Hindlimb muscle (tissue), 1 donor: ENCODE measurements at regions not wholly inside any gene's neighbourhood (a gene's known extent, or its start where the extent isn't known, plus 50 kb on each side); places are given as distances from the start of the nearest gene placed in this dataset.
"Not testable (repeated sequence)": the region's sequence is repeated elsewhere in the genome, so short reads cannot be mapped to it uniquely, and the experiment has no call there.

ENCODE experiments used
- DNase-seq: peaks from one replicate; pipeline ENCODE4 v3.0.0-alpha.2; 2013

DNA sequence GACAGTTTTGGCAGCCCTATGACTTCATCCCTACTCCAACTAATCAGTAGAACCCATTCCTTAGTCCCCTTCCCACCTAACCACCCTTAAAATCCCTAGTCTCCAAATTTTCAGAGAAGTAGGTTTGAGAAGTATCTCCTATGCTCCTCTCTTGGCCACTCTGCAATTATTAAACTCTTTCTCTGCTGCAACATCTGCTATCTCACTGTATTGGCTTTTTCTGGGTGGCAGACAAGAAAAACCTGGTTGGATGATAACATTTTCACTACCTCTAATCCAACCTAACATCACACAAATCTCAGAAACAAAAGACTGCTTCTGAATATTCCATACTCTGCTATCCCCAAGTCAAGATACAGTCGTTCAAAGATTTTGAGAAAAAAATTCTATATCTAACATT lies 542.4 kb upstream of the SOX9 start:
- DNase-seq = no peak

- DNase-seq = no peak
Observed at GRCh38 chr17:71580220-71580619, 540.6 kb upstream of the SOX9 start.

GRCh38 chr17:71585540-71585939 lies 535.3 kb upstream of the SOX9 start:
- no peak for DNase-seq

DNA sequence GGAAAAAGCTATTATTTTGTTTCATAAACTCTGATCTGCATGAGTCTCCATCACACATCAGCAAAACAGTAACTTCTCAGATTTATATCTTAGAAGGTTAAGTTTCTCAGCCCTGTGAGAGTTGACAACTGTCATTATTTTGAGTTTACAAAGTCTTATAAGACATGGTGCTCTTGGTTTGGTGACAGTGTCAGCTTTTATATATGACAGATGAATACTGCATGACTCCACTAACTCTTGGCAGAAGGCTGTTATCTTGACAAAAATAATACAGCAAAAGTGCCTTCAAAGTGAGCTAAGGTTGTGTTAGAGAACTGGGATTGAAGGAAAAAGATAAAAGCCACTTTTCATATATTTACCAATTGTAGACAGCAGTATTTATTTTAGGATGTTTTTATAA lies 528.4 kb upstream of the SOX9 start:
- no peak for DNase-seq

DNA sequence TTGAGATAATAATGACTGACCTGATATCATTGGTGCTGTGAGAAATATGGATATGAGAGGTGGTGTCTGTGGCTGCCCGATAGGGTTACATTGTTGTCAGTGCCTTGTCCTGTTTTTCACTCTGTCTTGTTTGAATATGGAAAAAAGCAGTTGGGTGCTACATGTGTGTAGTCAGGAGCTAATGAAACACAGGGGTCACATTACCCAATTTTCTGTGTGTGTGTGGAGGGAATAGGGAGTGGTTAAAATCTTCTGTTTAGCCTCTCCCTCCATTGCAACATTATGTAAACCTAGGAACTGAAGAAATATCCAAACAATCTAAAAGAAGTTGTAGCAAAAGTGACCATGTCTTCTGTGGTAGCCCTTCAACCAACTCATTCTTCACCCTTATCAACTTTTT lies 527.7 kb upstream of the SOX9 start:
- no peak for DNase-seq

DNA sequence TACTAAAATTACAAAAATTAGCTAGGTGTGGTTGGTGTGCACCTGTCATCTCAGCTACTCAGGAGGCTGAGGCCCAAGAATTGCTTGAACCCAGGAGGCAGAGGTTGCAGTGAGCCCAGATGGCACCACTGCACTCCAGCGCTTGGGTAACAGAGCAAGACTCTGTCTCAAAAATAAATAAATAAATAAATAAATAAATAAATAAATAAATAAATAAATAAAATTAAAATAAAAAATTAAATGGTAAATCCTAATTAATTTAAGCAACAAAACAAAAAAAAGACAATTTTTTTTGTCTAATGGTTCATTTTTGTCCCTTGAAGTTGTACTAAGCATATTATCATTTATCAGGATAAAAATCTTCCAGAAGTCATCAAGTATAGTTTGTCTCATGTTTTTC lies 521.2 kb upstream of the SOX9 start:
- DNase-seq = not testable (repeated sequence)

GRCh38 chr17:71600137-71600789 lies 520.6 kb upstream of the SOX9 start:
- no peak for DNase-seq

- no peak for DNase-seq
Observed at GRCh38 chr17:71601894-71602504, 518.8 kb upstream of the SOX9 start.

DNA sequence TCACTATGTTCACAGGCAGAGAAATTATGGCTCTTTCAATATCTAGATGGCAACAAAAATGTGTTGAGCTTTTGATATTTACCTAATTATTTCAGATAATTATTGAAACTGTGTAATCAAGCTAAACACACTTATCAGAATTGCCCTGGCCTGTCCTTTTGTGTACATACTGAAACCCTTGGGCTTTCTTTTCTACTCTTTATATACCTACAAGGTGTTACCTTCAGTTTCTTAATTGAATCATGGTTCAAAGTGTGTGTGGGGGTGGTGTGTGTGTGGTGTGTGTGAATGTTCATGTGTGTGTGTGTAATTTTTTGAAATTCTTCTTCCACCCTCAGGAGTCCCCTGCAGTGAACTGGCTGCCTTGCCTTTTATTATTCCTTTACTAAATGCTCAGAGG lies 506.8 kb upstream of the SOX9 start:
- DNase-seq = no peak

- no peak for DNase-seq
Observed at GRCh38 chr17:71615820-71616219, 505.0 kb upstream of the SOX9 start.

GRCh38 chr17:71617767-71618166 lies 503.1 kb upstream of the SOX9 start:
- DNase-seq = not testable (repeated sequence)

DNA sequence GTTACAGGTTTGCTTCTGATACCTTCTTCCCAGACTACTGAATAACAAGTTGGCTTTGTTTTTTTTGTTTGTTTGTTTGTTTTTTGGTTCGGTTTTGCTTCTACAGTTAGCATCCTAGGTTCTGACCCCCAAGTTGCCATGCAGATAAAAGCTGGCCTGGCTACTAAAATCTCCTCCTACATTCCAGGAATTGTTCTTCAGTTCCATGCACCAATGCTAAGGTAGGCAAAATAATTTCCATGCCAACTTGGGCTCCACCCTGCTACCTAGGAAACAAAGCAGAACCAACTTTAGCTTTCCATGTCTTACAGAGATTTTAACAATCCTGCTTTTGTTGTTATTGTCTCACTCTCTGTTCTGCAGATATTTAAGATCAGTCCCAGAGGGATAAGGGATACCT lies 495.5 kb upstream of the SOX9 start:
- DNase-seq = no peak

- no peak for DNase-seq
Observed at GRCh38 chr17:71628306-71628705, 492.5 kb upstream of the SOX9 start.

DNA sequence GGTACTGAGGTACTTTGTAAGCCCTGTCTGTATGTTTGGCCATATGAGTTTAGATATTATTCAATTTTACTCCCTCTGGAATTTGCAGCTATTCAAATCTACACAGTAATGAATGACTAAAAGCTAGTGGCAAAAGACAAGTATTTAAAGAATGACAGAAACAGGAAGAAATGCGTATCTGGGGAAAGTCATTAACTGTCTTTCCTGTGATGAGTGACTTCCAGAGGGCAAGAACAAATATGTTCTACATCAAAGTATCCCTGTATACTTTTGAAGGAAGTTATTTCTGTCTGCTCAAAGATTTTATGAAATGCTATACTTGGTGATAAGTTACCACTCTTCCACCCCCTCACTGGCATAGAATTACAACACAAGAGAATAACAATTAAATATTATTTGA lies 489.3 kb upstream of the SOX9 start:
- no peak for DNase-seq

GRCh38 chr17:71632328-71632727 lies 488.5 kb upstream of the SOX9 start:
- DNase-seq = no peak

- no peak for DNase-seq
Observed at GRCh38 chr17:71633391-71633849, 487.4 kb upstream of the SOX9 start.

DNA sequence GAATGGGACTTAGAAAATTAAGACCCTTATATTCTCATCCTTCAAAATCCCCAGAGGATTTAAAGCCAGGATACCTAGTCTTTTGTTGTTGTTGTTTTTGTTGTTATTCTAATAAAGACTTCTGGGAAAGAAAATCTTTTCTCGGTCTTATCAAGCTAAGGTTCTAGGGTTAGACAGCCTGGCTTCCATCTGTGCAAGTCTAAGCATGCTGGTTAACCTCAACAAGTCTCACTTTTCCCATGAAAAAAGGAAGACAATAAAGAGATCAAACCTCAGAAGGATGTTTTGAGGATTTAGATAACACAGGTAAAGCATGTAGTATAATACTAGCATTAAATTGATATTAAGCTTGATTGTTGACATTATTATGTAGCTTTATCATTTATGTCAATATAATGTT lies 486.4 kb upstream of the SOX9 start:
- no peak for DNase-seq

DNA sequence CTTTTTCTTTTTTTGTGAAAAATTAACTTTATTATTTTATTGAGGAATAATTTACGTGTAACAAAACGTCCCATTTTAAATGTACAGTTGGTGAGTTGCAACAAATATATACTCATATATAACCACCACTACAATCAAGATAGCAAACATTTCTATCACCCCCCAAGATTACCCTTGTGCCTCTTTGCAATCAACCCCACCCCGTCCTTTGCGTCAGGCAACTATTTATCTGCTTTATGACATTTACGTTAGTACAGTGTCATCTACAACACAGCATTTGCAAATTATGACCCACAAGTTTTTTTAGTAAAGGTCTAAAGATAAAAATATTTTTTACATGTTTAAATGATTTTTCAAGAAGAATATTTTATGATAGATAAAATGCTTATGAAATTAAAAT lies 485.6 kb upstream of the SOX9 start:
- DNase-seq = no peak

GRCh38 chr17:71636644-71637043 lies 484.2 kb upstream of the SOX9 start:
- DNase-seq = no peak

DNA sequence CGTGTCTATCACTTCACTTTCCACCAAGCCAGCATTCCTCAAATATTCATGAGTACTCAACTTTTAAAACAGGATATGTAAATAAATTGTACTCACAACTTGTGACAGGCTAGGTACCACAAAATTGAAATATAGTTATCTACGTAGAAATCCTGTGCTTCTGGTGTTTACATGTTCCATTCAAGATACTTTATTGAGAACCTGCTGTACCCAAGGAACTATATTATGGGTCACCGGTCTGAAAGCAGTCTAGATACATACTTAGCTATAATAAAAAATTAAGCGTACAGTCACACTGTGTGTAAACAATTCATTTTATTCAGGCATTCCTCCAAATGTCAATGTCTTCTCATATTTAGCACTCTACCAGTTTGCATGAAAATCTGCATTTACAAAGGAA lies 482.2 kb upstream of the SOX9 start:
- DNase-seq = no peak

- DNase-seq = no peak
Observed at GRCh38 chr17:71639865-71640264, 481.0 kb upstream of the SOX9 start.

DNA sequence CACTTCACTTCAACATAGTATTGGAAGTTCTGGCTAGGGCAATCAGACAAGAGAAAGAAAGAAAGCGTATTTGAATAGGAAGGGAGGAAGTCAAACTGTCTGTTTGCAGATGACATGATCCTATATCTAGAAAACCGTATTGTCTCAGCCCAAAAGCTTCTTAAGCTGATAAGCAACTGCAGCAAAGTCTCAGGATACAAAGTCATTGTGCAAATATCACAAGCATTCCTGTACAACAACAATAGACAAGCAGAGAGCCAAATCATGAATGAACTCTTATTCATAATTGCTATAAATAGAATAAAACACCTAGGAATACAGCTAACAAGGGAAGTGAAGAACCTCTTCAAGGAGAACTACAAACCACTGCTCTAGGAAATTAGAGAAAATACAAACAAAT lies 473.9 kb upstream of the SOX9 start:
- DNase-seq = not testable (repeated sequence)

- not testable (repeated sequence) for DNase-seq
Observed at GRCh38 chr17:71648342-71648741, 472.5 kb upstream of the SOX9 start.

GRCh38 chr17:71649941-71650350 lies 470.9 kb upstream of the SOX9 start:
- DNase-seq = no peak

DNA sequence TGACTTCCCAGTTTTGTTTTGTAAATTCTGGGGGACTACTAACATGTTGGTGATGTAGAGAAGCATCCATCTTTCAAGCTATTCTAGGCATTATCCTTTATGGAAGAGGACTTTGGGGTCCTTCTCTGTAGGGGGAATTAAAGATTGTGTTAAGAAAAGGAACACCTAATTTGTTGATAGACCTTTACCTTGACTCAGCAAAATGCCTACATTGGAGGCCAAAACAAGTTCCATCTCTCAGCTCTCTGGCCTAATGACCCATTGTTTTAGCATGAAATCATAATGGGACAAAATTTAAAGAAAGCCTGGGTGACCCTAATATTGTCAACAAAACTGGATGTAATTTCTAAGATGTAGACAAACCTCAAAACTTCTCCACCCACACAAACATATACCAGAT lies 465.3 kb upstream of the SOX9 start:
- DNase-seq = no peak
